Vagina (tissue), 2 donors: ENCODE measurements at regions not wholly inside any gene's neighbourhood (a gene's known extent, or its start where the extent isn't known, plus 50 kb on each side); places are given as distances from the start of the nearest gene placed in this dataset.

ENCODE experiments used
- CTCF ChIP-seq, 3 experiments: fragments of 450-650 bp in 2 of 3; fragments of 200-600 bp in 1 of 3; sonication (generic) in 1 of 3; IDR thresholded peaks; one replicate each; pipeline ENCODE4 v1.5.1; 2017 to 2019; ENCODE audit warnings: antibody characterized with exemption in 3 of 3, mild to moderate bottlenecking in 2 of 3, moderate library complexity in 2 of 3
- POLR2A ChIP-seq, 2 donors: fragments of 450-650 bp; IDR thresholded peaks; one replicate each; pipeline ENCODE4 v1.6.1; 2017; ENCODE audit warnings: antibody characterized with exemption in 2 of 2, mild to moderate bottlenecking in 2 of 2, moderate library complexity in 2 of 2
- POLR2AphosphoS5 ChIP-seq, 2 donors: sonication (generic); formaldehyde crosslinking; IDR thresholded peaks; one replicate each; pipeline ENCODE4 v1.9.0; 2017; ENCODE audit warnings: antibody characterized with exemption in 2 of 2, mild to moderate bottlenecking in 2 of 2, low read depth in 1 of 2; ENCODE audit not compliant: insufficient read depth in 1 of 2

GRCh38 chr13:83365723-83366122, 516.6 kb downstream of the SLITRK1 start:
- TF ChIP-seq CTCF (IDR thresholded peaks at IDR 0.05) (no peak), POLR2A (IDR thresholded peaks at IDR 0.05) (no peak), POLR2AphosphoS5 (IDR thresholded peaks at IDR 0.05; ENCODE audit: insufficient read depth in 1 of 2, low read depth in 1 of 2) (no peak)
